ENCODE measurements at regions not wholly inside any gene's neighbourhood (a gene's known extent, or its start where the extent isn't known, plus 50 kb on each side); places are given as distances from the start of the nearest gene placed in this dataset.

- DNase-seq (ENCODE audit: low spot score) = peak; percentile 65
Measured at GRCh38 chr4:1511441-1512041, 105.3 kb upstream of the NKX1-1 start.

- no peak for DNase-seq (ENCODE audit: low spot score)
Measured at GRCh38 chr4:1510931-1511330, 104.7 kb upstream of the NKX1-1 start.

GRCh38 chr4:1509366-1509765 lies 103.1 kb upstream of the NKX1-1 start:
- DNase-seq (ENCODE audit: low spot score) = no peak

- DNase-seq (ENCODE audit: low spot score) = no peak
Measured at GRCh38 chr4:1508161-1509160, 102.2 kb upstream of the NKX1-1 start.

- no peak for DNase-seq (ENCODE audit: low spot score)
Measured at GRCh38 chr4:1506956-1507721, 100.9 kb upstream of the NKX1-1 start.

- no peak for DNase-seq (ENCODE audit: low spot score)
Measured at GRCh38 chr4:1505511-1506460, 99.5 kb upstream of the NKX1-1 start.

- DNase-seq (ENCODE audit: low spot score) = peak; percentile 6
Measured at GRCh38 chr4:1504595-1505500, 98.6 kb upstream of the NKX1-1 start.

GRCh38 chr4:1503583-1504471 lies 97.6 kb upstream of the NKX1-1 start:
- peak; percentile 2 for DNase-seq (ENCODE audit: low spot score)

- no peak for DNase-seq (ENCODE audit: low spot score)
Measured at GRCh38 chr4:1502976-1503375, 96.7 kb upstream of the NKX1-1 start.

- no peak for DNase-seq (ENCODE audit: low spot score)
Measured at GRCh38 chr4:1502501-1502886, 96.3 kb upstream of the NKX1-1 start.

GRCh38 chr4:1501754-1502500 lies 95.7 kb upstream of the NKX1-1 start:
- no peak for DNase-seq (ENCODE audit: low spot score)

- DNase-seq (ENCODE audit: low spot score) = no peak
Measured at GRCh38 chr4:1500966-1501753, 94.9 kb upstream of the NKX1-1 start.

- no peak for DNase-seq (ENCODE audit: low spot score)
Measured at GRCh38 chr4:1500231-1500965, 94.2 kb upstream of the NKX1-1 start.

GRCh38 chr4:1499465-1499864 lies 93.2 kb upstream of the NKX1-1 start:
- no peak for DNase-seq (ENCODE audit: low spot score)

- no peak for DNase-seq (ENCODE audit: low spot score)
Measured at GRCh38 chr4:1497189-1497801, 91.1 kb upstream of the NKX1-1 start.

GRCh38 chr4:1496116-1496642 lies 89.9 kb upstream of the NKX1-1 start:
- no peak for DNase-seq (ENCODE audit: low spot score)
